ENCODE measurements at regions not wholly inside any gene's neighbourhood (a gene's known extent, or its start where the extent isn't known, plus 50 kb on each side); places are given as distances from the start of the nearest gene placed in this dataset.

DNA sequence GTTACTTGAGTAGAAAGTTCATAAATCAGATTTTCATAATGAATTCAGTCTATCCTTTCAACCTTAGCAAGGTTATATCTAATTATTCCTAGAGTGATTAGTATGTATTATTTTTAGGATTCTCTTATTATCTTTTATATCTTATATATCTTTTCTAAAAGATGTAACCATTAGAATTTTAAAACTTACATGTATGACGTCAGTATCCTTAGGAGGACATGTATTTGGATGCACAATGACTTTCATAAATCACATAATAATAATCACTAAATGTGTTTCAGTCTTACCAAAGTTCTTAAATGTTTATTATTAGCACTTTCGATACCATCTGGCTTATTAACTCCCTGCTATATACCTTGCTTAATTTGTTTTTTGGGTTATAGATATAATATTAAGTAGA, 1400.5 kb upstream of the IGFBP7 start:
- TF ChIP-seq EP300 (IDR thresholded peaks at IDR 0.05; ENCODE audit: borderline replicate concordance in 1 of 2, low read depth in 1 of 2, low read length in 1 of 2) (no peak), GABPA (IDR thresholded peaks at IDR 0.05; ENCODE audit: low read depth) (no peak), EZH2phosphoT487 (IDR thresholded peaks at IDR 0.05; ENCODE audit: borderline replicate concordance, low read depth) (no peak), JUND (IDR thresholded peaks at IDR 0.05) (no peak), POLR2AphosphoS5 (IDR thresholded peaks at IDR 0.05; ENCODE audit: low read depth, low read length) (no peak), NRF1 (IDR thresholded peaks at IDR 0.05; ENCODE audit: low read depth, low read length) (no peak), YY1 (IDR thresholded peaks at IDR 0.05; ENCODE audit: low read depth) (no peak), SMC3 (IDR thresholded peaks at IDR 0.05; ENCODE audit: low read depth, low read length) (no peak), TCF12 (IDR thresholded peaks at IDR 0.05) (no peak)
- TF ChIP-seq, protein P1, sequence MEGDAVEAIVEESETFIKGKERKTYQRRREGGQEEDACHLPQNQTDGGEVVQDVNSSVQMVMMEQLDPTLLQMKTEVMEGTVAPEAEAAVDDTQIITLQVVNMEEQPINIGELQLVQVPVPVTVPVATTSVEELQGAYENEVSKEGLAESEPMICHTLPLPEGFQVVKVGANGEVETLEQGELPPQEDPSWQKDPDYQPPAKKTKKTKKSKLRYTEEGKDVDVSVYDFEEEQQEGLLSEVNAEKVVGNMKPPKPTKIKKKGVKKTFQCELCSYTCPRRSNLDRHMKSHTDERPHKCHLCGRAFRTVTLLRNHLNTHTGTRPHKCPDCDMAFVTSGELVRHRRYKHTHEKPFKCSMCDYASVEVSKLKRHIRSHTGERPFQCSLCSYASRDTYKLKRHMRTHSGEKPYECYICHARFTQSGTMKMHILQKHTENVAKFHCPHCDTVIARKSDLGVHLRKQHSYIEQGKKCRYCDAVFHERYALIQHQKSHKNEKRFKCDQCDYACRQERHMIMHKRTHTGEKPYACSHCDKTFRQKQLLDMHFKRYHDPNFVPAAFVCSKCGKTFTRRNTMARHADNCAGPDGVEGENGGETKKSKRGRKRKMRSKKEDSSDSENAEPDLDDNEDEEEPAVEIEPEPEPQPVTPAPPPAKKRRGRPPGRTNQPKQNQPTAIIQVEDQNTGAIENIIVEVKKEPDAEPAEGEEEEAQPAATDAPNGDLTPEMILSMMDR (IDR thresholded peaks at IDR 0.05), result no peak
- TF ChIP-seq, protein P2, sequence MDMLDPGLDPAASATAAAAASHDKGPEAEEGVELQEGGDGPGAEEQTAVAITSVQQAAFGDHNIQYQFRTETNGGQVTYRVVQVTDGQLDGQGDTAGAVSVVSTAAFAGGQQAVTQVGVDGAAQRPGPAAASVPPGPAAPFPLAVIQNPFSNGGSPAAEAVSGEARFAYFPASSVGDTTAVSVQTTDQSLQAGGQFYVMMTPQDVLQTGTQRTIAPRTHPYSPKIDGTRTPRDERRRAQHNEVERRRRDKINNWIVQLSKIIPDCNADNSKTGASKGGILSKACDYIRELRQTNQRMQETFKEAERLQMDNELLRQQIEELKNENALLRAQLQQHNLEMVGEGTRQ (IDR thresholded peaks at IDR 0.05; ENCODE audit: borderline replicate concordance, low read depth, low read length), result no peak
- TF ChIP-seq, protein P3, sequence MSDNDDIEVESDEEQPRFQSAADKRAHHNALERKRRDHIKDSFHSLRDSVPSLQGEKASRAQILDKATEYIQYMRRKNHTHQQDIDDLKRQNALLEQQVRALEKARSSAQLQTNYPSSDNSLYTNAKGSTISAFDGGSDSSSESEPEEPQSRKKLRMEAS (IDR thresholded peaks at IDR 0.05; ENCODE audit: low read depth), result no peak

Data from SK-N-SH (cell line).